Loucy (cell line): ENCODE measurements at regions not wholly inside any gene's neighbourhood (a gene's known extent, or its start where the extent isn't known, plus 50 kb on each side); places are given as distances from the start of the nearest gene placed in this dataset.

ENCODE experiments used
- H2AFZ ChIP-seq: fragments of 200-600 bp; sonication (generic); 2 replicates; pipeline ENCODE4 v1.6.0; 2016; ENCODE audit warnings: antibody characterized with exemption, mild to moderate bottlenecking, low read length, moderate library complexity
- H3F3A ChIP-seq: fragments of 200-600 bp; 2 replicates; pipeline ENCODE4 v1.6.0; 2016; ENCODE audit warnings: antibody characterized with exemption, low read depth, mild to moderate bottlenecking
- H3K27me3 ChIP-seq: fragments of 200-600 bp; sonication (generic); 2 replicates; pipeline ENCODE4 v1.6.1; 2014; ENCODE audit warnings: low read length, mild to moderate bottlenecking; ENCODE audit not compliant: insufficient read depth, poor library complexity, severe bottlenecking
- H3K36me3 ChIP-seq: fragments of 200-600 bp; sonication (generic); 2 replicates; pipeline ENCODE4 v1.6.1; 2016; ENCODE audit warnings: low read length; ENCODE audit not compliant: insufficient read depth
- H3K4me1 ChIP-seq: fragments of 200-600 bp; sonication (generic); 2 replicates; pipeline ENCODE4 v1.5.1; 2014; ENCODE audit warnings: low read length, mild to moderate bottlenecking; ENCODE audit not compliant: insufficient read depth, poor library complexity, severe bottlenecking
- H3K4me2 ChIP-seq: fragments of 200-600 bp; sonication (generic); 2 replicates; pipeline ENCODE4 v1.6.0; 2014; ENCODE audit warnings: antibody characterized with exemption, low read length, low read depth, mild to moderate bottlenecking; ENCODE audit not compliant: poor library complexity, severe bottlenecking
- H3K4me3 ChIP-seq: fragments of 200-600 bp; sonication (generic); 2 replicates; pipeline ENCODE4 v1.5.1; 2014; ENCODE audit warnings: low read length, mild to moderate bottlenecking, mixed read lengths; ENCODE audit not compliant: poor library complexity, severe bottlenecking
- H3K79me2 ChIP-seq: fragments of 200-600 bp; sonication (generic); 2 replicates; pipeline ENCODE4 v1.6.1; 2014; ENCODE audit warnings: low read length; ENCODE audit not compliant: insufficient read depth
- H3K9ac ChIP-seq: fragments of 200-600 bp; sonication (generic); 2 replicates; pipeline ENCODE4 v1.6.0; 2014; ENCODE audit warnings: mild to moderate bottlenecking, low read depth, low read length, moderate library complexity; ENCODE audit not compliant: poor library complexity, severe bottlenecking
- H3K9me2 ChIP-seq: fragments of 200-600 bp; sonication (generic); replicated peaks from 2 replicates; pipeline ENCODE4 v1.6.1; 2016; ENCODE audit warnings: low read depth, low read length, mixed read lengths
- H3K9me3 ChIP-seq: fragments of 200-600 bp; sonication (generic); 2 replicates; pipeline ENCODE4 v1.6.1; 2014; ENCODE audit warnings: mild to moderate bottlenecking, antibody characterized with exemption, low read length, low read depth; ENCODE audit not compliant: insufficient read depth
- H4K20me1 ChIP-seq: fragments of 200-600 bp; sonication (generic); 2 replicates; pipeline ENCODE4 v1.6.0; 2014; ENCODE audit warnings: antibody characterized with exemption, low read length, mild to moderate bottlenecking; ENCODE audit not compliant: insufficient read depth, poor library complexity, severe bottlenecking
- CTCF ChIP-seq: fragments of 200-600 bp; sonication (generic); conservative IDR thresholded peaks from 2 replicates; pipeline ENCODE4 v1.5.1; 2014; ENCODE audit warnings: mild to moderate bottlenecking, antibody characterized with exemption, low read length
- EZH2phosphoT487 ChIP-seq: fragments of 200-600 bp; IDR thresholded peaks from 2 replicates; pipeline ENCODE4 v1.6.1; 2018; ENCODE audit warnings: antibody characterized with exemption, mild to moderate bottlenecking, moderate library complexity, borderline replicate concordance

- H3K27me3 ChIP-seq: no peaks in the 10 kb centered on the region
- no peaks in the 10 kb centered on the region for H3K79me2 ChIP-seq
- no peaks in the 10 kb centered on the region for H3K4me1 ChIP-seq
- no peak overlapping the region for H2AFZ ChIP-seq
- no peaks in the 10 kb centered on the region for H3F3A ChIP-seq
- no peaks in the 10 kb centered on the region for H3K9me2 ChIP-seq
- H3K9me3 ChIP-seq: no peaks in the 10 kb centered on the region
- H3K4me2 ChIP-seq: no peak overlapping the region
- no peak for TF ChIP-seq CTCF
- TF ChIP-seq EZH2phosphoT487: no peak
- no peak overlapping the region for H3K9ac ChIP-seq
- no peaks in the 10 kb centered on the region for H4K20me1 ChIP-seq
- no peaks in the 10 kb centered on the region for H3K36me3 ChIP-seq
- H3K4me3 ChIP-seq: no peak overlapping the region
These were observed 430.6 kb upstream of the BRINP3 start for GRCh38 chr1:190908246-190908645.

GRCh38 chr1:190908691-190909090 lies 431.0 kb upstream of the BRINP3 start:
- Histone ChIP-seq H3K27me3 (no peaks in the 10 kb centered on the region), H3K9me2 (no peaks in the 10 kb centered on the region), H4K20me1 (no peaks in the 10 kb centered on the region), H2AFZ (no peak overlapping the region), H3K9ac (no peak overlapping the region), H3K4me2 (no peak overlapping the region), H3F3A (no peaks in the 10 kb centered on the region), H3K36me3 (no peaks in the 10 kb centered on the region), H3K9me3 (no peaks in the 10 kb centered on the region; the same call in 1 of the 2 replicates), H3K4me1 (no peaks in the 10 kb centered on the region), H3K79me2 (no peaks in the 10 kb centered on the region), H3K4me3 (no peak overlapping the region)
- no peak for TF ChIP-seq CTCF
- no peak for TF ChIP-seq EZH2phosphoT487

GRCh38 chr1:190935925-190936324 lies 458.3 kb upstream of the BRINP3 start:
- Histone ChIP-seq H3K79me2 (no peaks in the 10 kb centered on the region), H2AFZ (no peak overlapping the region), H3F3A (no peaks in the 10 kb centered on the region), H3K4me1 (no peaks in the 10 kb centered on the region), H3K4me3 (no peak overlapping the region), H4K20me1 (no peaks in the 10 kb centered on the region), H3K9me2 (no peaks in the 10 kb centered on the region), H3K4me2 (no peak overlapping the region), H3K9me3 (no peaks in the 10 kb centered on the region), H3K36me3 (no peaks in the 10 kb centered on the region), H3K9ac (no peak overlapping the region), H3K27me3 (no peaks in the 10 kb centered on the region)
- no peak for TF ChIP-seq CTCF
- TF ChIP-seq EZH2phosphoT487: no peak
